ENCODE measurements at regions not wholly inside any gene's neighbourhood (a gene's known extent, or its start where the extent isn't known, plus 50 kb on each side); places are given as distances from the start of the nearest gene placed in this dataset.
"Not testable (repeated sequence)": the region's sequence is repeated elsewhere in the genome, so short reads cannot be mapped to it uniquely, and the experiment has no call there.

DNA sequence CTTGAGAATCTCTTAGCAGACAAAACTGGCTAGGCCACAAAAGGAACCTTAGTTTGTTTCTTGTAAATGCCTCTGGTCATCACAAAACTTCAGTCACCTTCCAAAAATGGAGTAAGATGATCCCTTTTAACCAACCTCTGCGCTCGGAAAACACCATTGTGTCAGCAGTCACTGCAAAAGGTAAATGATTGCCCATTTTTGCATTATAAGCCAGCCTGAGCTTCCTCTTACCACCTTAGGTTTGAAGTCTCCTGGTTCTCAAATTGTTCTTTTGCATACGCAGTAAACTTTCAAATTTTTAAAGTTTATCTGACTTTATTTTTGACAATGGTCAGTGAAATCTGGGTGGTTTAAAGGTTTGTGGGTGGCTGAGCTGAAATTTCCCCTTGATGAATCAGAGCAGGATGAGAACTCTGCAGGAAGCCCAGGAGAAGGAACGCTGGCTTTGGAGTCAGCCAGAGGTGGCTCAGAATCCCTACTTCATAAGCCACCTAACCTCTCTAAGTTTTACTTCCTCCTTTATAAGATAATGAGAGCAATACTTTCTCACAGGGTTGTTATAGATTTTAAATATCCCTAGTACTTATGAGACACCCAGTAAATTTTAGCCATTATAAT is 131.4 kb downstream of the MED10 start:
- no peak overlapping the region for H3K27ac ChIP-seq (ENCODE audit: low read depth, low read length)
- no peaks in the 10 kb centered on the region for H3K4me1 Mint-ChIP-seq
- no peaks in the 10 kb centered on the region for H3K4me1 ChIP-seq (ENCODE audit: control insufficient read depth in 2 of 2, insufficient read depth in 2 of 2, low read length in 2 of 2)
- peaks cover 0 to 4% (median 0%) of the 10 kb centered on the region in 11 donors for H3K9me3 Mint-ChIP-seq
- no peak for DNase-seq
- H3K27me3 Mint-ChIP-seq: no peaks in the 10 kb centered on the region
- ChIA-PET CTCF (no interaction called here), POLR2A (interaction anchor here (0.7 kb wide), 1 partner anchor 469 kb away, joined by 4 read pairs; no protein-coding TSS in a partner anchor)
- H3K4me3 ChIP-seq (ENCODE audit: low read length): no peak overlapping the region
- H3K27ac Mint-ChIP-seq: no peak overlapping the region
- H3K36me3 ChIP-seq (ENCODE audit: control insufficient read depth in 2 of 3, insufficient read depth in 3 of 3, low read length in 3 of 3): no peaks in the 10 kb centered on the region
- peaks cover 0 to 4% (median 0%) of the 10 kb centered on the region in 5 donors for H3K36me3 Mint-ChIP-seq
- intact Hi-C loops (cut with micrococcal nuclease): no loop called here
- ATAC-seq: no peak
- H3K9me3 ChIP-seq (ENCODE audit: control insufficient read depth in 2 of 3, low read length in 3 of 3): no peaks in the 10 kb centered on the region
- H3K27me3 ChIP-seq (ENCODE audit: control insufficient read depth in 2 of 2, insufficient read depth in 2 of 2, low read length in 2 of 2): no peaks in the 10 kb centered on the region
- H3K4me3 Mint-ChIP-seq: no peak overlapping the region

DNA sequence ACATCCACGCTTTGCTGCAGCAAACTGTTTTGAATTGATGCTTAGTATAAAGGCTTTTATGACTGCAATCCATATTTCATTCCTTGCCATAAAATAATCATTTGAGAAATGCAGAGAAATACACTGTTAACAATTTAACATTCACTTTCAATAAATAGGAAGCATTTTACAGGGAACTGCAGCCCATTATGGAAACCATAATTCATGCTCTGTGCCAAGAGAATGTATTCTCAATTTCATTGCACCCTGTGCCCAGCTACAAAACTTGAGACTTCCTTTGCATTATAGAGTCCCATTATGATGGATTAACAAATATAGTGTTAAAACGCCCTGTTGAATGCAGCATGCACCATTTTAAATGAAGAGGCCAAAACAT is 134.0 kb downstream of the MED10 start:
- Histone ChIP-seq H3K27ac (ENCODE audit: low read depth, low read length) (no peak overlapping the region), H3K36me3 (ENCODE audit: control insufficient read depth in 2 of 3, insufficient read depth in 3 of 3, low read length in 3 of 3) (no peaks in the 10 kb centered on the region), H3K27me3 (ENCODE audit: control insufficient read depth in 2 of 2, insufficient read depth in 2 of 2, low read length in 2 of 2) (no peaks in the 10 kb centered on the region), H3K4me3 (ENCODE audit: low read length) (no peak overlapping the region), H3K9me3 (ENCODE audit: control insufficient read depth in 2 of 3, low read length in 3 of 3) (no peaks in the 10 kb centered on the region), H3K4me1 (ENCODE audit: control insufficient read depth in 2 of 2, insufficient read depth in 2 of 2, low read length in 2 of 2) (no peaks in the 10 kb centered on the region)
- H3K27ac Mint-ChIP-seq: no peak overlapping the region
- ChIA-PET POLR2A (no interaction called here), CTCF (no interaction called here)
- no peak overlapping the region for H3K4me3 Mint-ChIP-seq
- H3K27me3 Mint-ChIP-seq: peaks cover 0 to 8% (median 5%) of the 10 kb centered on the region in 5 donors
- H3K9me3 Mint-ChIP-seq: peaks cover 0 to 17% (median 0%) of the 10 kb centered on the region in 11 donors
- no peaks in the 10 kb centered on the region for H3K4me1 Mint-ChIP-seq
- no peak for DNase-seq
- no peak for ATAC-seq
- intact Hi-C loops (cut with micrococcal nuclease): loop anchor here in 1 of 2 donors (5.0 kb wide), 1 partner anchor 967 kb away; no protein-coding TSS in a partner anchor
- no peaks in the 10 kb centered on the region for H3K36me3 Mint-ChIP-seq

DNA sequence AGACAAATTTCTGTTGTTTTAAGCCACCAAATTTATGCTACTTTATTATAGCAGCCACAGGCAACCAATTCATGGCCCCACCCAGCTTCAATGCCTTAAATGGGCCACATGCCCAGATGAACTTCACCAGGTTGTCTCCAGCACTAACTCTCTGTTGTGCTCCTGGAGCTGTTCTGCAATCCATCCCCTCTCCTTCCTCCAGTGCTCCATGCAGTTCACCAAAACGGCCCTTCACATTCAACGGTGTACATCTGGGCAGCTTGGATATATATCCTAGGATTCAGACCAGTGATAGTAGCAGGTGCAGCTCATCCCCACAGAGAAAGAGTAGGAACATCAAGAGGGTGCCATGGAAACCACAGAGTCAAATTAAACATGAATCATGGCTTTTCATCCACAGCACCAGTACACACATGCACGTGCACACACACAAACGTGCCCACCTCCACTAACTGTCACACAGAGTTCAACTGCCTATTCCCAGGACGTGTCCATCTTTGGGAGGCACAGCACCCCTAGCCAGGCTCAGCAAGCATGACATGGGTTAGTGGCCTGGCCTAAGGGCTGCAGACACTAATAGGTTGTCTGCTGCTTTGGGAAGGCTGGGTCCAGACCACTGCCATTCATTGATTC is 134.5 kb downstream of the MED10 start:
- no peak overlapping the region for H3K4me3 ChIP-seq (ENCODE audit: low read length)
- Mint-ChIP-seq H3K4me3 (no peak overlapping the region), H3K27me3 (peaks cover 0 to 11% (median 5%) of the 10 kb centered on the region in 5 donors), H3K4me1 (no peaks in the 10 kb centered on the region), H3K27ac (no peak overlapping the region), H3K36me3 (no peaks in the 10 kb centered on the region), H3K9me3 (peaks cover 0 to 16% (median 1%) of the 10 kb centered on the region in 11 donors)
- POLR2A ChIA-PET: no interaction called here
- H3K36me3 ChIP-seq (ENCODE audit: control insufficient read depth in 2 of 3, insufficient read depth in 3 of 3, low read length in 3 of 3): no peaks in the 10 kb centered on the region
- ATAC-seq (no peak), DNase-seq (no peak)
- intact Hi-C loops (cut with micrococcal nuclease): loop anchor here in 1 of 2 donors (5.0 kb wide), 1 partner anchor 967 kb away; no protein-coding TSS in a partner anchor
- H3K27ac ChIP-seq (ENCODE audit: low read depth, low read length): no peak overlapping the region
- CTCF ChIA-PET: no interaction called here
- H3K27me3 ChIP-seq (ENCODE audit: control insufficient read depth in 2 of 2, insufficient read depth in 2 of 2, low read length in 2 of 2): no peaks in the 10 kb centered on the region
- H3K4me1 ChIP-seq (ENCODE audit: control insufficient read depth in 2 of 2, insufficient read depth in 2 of 2, low read length in 2 of 2): no peaks in the 10 kb centered on the region
- no peaks in the 10 kb centered on the region for H3K9me3 ChIP-seq (ENCODE audit: control insufficient read depth in 2 of 3, low read length in 3 of 3)

DNA sequence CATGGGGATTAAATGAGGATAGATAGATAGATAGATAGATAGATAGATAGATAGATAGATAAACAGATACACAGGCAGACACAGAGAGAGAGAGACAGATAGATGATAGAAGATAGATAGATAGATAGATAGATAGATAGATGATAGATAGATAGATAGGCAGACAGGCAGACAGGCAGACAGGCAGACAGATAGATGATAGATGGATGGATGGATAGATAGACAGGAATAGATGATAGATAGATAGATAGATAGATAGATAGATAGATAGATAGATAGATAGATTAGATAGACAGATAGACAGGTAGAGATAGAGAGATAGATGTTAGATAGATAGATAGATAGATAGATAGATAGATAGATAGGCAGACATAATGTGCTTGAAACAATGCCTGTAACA is 137.3 kb downstream of the MED10 start:
- peaks cover 0 to 18% (median 3%) of the 10 kb centered on the region in 11 donors for H3K9me3 Mint-ChIP-seq
- H3K36me3 Mint-ChIP-seq; H3K36me3 ChIP-seq (ENCODE audit: control insufficient read depth in 2 of 3, insufficient read depth in 3 of 3, low read length in 3 of 3); H3K4me3 Mint-ChIP-seq; H3K4me1 Mint-ChIP-seq; ATAC-seq; H3K27ac Mint-ChIP-seq; H3K27me3 ChIP-seq (ENCODE audit: control insufficient read depth in 2 of 2, insufficient read depth in 2 of 2, low read length in 2 of 2); H3K4me1 ChIP-seq (ENCODE audit: control insufficient read depth in 2 of 2, insufficient read depth in 2 of 2, low read length in 2 of 2); DNase-seq; CTCF ChIA-PET; H3K4me3 ChIP-seq (ENCODE audit: low read length); H3K9me3 ChIP-seq (ENCODE audit: control insufficient read depth in 2 of 3, low read length in 3 of 3); H3K27ac ChIP-seq (ENCODE audit: low read depth, low read length): not testable (repeated sequence)
- intact Hi-C loops (cut with micrococcal nuclease): loop anchor here in 1 of 2 donors (5.0 kb wide), 1 partner anchor 964 kb away; no protein-coding TSS in a partner anchor
- H3K27me3 Mint-ChIP-seq: peaks cover 0 to 21% (median 14%) of the 10 kb centered on the region in 5 donors
- POLR2A ChIA-PET: interaction anchor here (0.6 kb wide), 1 partner anchor 12 kb away, joined by 3 read pairs; no protein-coding TSS in a partner anchor

DNA sequence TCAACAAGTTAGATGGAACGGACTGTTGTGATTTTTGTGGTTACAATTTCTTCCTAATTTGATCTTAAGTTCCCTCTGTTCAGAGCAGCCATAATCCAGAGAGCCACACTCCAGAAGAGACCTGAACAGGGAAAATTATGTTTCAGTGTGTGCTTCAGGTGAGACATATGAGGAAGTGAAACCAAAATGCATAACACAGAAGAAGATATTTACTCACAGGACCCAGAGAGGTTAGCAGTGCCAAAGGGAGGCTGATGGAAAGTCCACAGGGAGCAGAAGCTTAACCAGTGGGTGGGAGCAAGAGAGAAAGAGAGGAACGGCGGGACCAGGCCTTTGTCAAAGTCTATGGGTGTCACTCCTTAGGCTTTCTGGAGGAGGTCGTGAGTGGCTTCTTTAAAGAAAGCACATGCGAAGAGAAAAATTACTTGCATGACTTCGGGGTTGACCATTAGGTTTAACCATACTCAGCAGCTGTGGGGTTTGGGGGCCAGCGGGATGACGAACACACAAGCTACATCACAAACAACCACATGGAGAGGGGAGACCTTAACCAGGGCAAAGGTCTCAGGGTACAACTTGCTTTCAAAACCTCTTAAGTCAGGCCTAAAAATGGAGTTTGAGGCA is 141.4 kb downstream of the MED10 start:
- no peaks in the 10 kb centered on the region for H3K9me3 ChIP-seq (ENCODE audit: control insufficient read depth in 2 of 3, low read length in 3 of 3)
- H3K27ac Mint-ChIP-seq: no peak overlapping the region
- POLR2A ChIA-PET: no interaction called here

GRCh38 chr5:6236170-6236793 is 142.1 kb downstream of the MED10 start:
- Mint-ChIP-seq H3K27me3 (peaks cover 3 to 24% (median 20%) of the 10 kb centered on the region in 5 donors), H3K9me3 (peaks cover 0 to 18% (median 3%) of the 10 kb centered on the region in 11 donors), H3K36me3 (no peaks in the 10 kb centered on the region), H3K27ac (no peak overlapping the region), H3K4me1 (no peaks in the 10 kb centered on the region), H3K4me3 (no peak overlapping the region)
- intact Hi-C loops (cut with micrococcal nuclease): no loop called here
- Histone ChIP-seq H3K4me3 (ENCODE audit: low read length) (no peak overlapping the region), H3K9me3 (ENCODE audit: control insufficient read depth in 2 of 3, low read length in 3 of 3) (no peaks in the 10 kb centered on the region), H3K4me1 (ENCODE audit: control insufficient read depth in 2 of 2, insufficient read depth in 2 of 2, low read length in 2 of 2) (no peaks in the 10 kb centered on the region), H3K27ac (ENCODE audit: low read depth, low read length) (no peak overlapping the region), H3K36me3 (ENCODE audit: control insufficient read depth in 2 of 3, insufficient read depth in 3 of 3, low read length in 3 of 3) (no peaks in the 10 kb centered on the region), H3K27me3 (ENCODE audit: control insufficient read depth in 2 of 2, insufficient read depth in 2 of 2, low read length in 2 of 2) (no peaks in the 10 kb centered on the region)
- DNase-seq: no peak
- ATAC-seq: no peak
- ChIA-PET POLR2A (no interaction called here), CTCF (no interaction called here)

More for the DNA sequence above, 141.4 kb downstream of the MED10 start:
- ATAC-seq (no peak), DNase-seq (no peak)
- H3K36me3 Mint-ChIP-seq: no peaks in the 10 kb centered on the region
- H3K4me1 ChIP-seq (ENCODE audit: control insufficient read depth in 2 of 2, insufficient read depth in 2 of 2, low read length in 2 of 2): no peaks in the 10 kb centered on the region
- no peaks in the 10 kb centered on the region for H3K4me1 Mint-ChIP-seq
- H3K36me3 ChIP-seq (ENCODE audit: control insufficient read depth in 2 of 3, insufficient read depth in 3 of 3, low read length in 3 of 3): no peaks in the 10 kb centered on the region
- intact Hi-C loops (cut with micrococcal nuclease): no loop called here
- H3K4me3 ChIP-seq (ENCODE audit: low read length): no peak overlapping the region
- peaks cover 3 to 24% (median 19%) of the 10 kb centered on the region in 5 donors for H3K27me3 Mint-ChIP-seq
- H3K9me3 Mint-ChIP-seq: peaks cover 0 to 18% (median 3%) of the 10 kb centered on the region in 11 donors
- no peaks in the 10 kb centered on the region for H3K27me3 ChIP-seq (ENCODE audit: control insufficient read depth in 2 of 2, insufficient read depth in 2 of 2, low read length in 2 of 2)
- CTCF ChIA-PET: no interaction called here
- no peak overlapping the region for H3K4me3 Mint-ChIP-seq
- H3K27ac ChIP-seq (ENCODE audit: low read depth, low read length): no peak overlapping the region

Measured in naive thymus-derived CD4-positive, alpha-beta T cell (primary cell).